Smooth muscle cell (in vitro differentiated cells): ENCODE measurements at regions not wholly inside any gene's neighbourhood (a gene's known extent, or its start where the extent isn't known, plus 50 kb on each side); places are given as distances from the start of the nearest gene placed in this dataset.
"Not testable (repeated sequence)": the region's sequence is repeated elsewhere in the genome, so short reads cannot be mapped to it uniquely, and the experiment has no call there.

Experiments
- DNase-seq: peaks from one replicate; lab custom pipeline; 2025; ENCODE audit not compliant: unreplicated experiment; lab: John Stamatoyannopoulos, UW
- H2AFZ ChIP-seq: fragments of 200-600 bp; sonication (generic); 2 replicates; pipeline ENCODE4 v1.6.0; 2016; ENCODE audit warnings: antibody characterized with exemption, low read depth, mild to moderate bottlenecking
- H3F3A ChIP-seq: fragments of 200-600 bp; sonication (generic); 2 replicates; pipeline ENCODE4 v1.6.0; 2017; ENCODE audit warnings: antibody characterized with exemption, low read depth
- H3K27ac ChIP-seq: fragments of 200-600 bp; sonication (generic); 2 replicates; pipeline ENCODE4 v1.5.1; 2016; ENCODE audit warnings: low read depth, mild to moderate bottlenecking
- H3K27me3 ChIP-seq: fragments of 200-600 bp; sonication (generic); 2 replicates; pipeline ENCODE4 v1.6.1; 2016; ENCODE audit warnings: low read depth, mild to moderate bottlenecking
- H3K36me3 ChIP-seq: fragments of 200-600 bp; sonication (generic); 2 replicates; pipeline ENCODE4 v1.5.1; 2016; ENCODE audit warnings: low read depth
- H3K4me1 ChIP-seq: fragments of 200-600 bp; sonication (generic); 2 replicates; pipeline ENCODE4 v1.5.1; 2016; ENCODE audit warnings: low read depth
- H3K4me2 ChIP-seq: fragments of 200-600 bp; sonication (generic); 2 replicates; pipeline ENCODE4 v1.6.0; 2016; ENCODE audit warnings: mild to moderate bottlenecking
- H3K4me3 ChIP-seq: fragments of 200-600 bp; sonication (generic); 2 replicates; pipeline ENCODE4 v1.5.1; 2016; ENCODE audit warnings: mild to moderate bottlenecking
- H3K79me2 ChIP-seq: fragments of 200-600 bp; sonication (generic); 2 replicates; pipeline ENCODE4 v1.6.0; 2016; ENCODE audit warnings: low read depth, mild to moderate bottlenecking
- H3K9ac ChIP-seq: fragments of 200-600 bp; sonication (generic); 2 replicates; pipeline ENCODE4 v1.6.0; 2016; ENCODE audit warnings: low read depth
- H3K9me3 ChIP-seq: fragments of 200-600 bp; sonication (generic); replicated peaks from 2 replicates; pipeline ENCODE4 v1.5.1; 2016; ENCODE audit warnings: low read depth
- H4K20me1 ChIP-seq: fragments of 200-600 bp; sonication (generic); 2 replicates; pipeline ENCODE4 v1.6.0; 2016; ENCODE audit warnings: low read depth
- CTCF ChIP-seq: fragments of 200-600 bp; sonication (generic); IDR thresholded peaks from 2 replicates; pipeline ENCODE4 v1.5.1; 2017; ENCODE audit warnings: borderline replicate concordance, mild to moderate bottlenecking, antibody characterized with exemption; ENCODE audit not compliant: insufficient read depth, poor library complexity, severe bottlenecking
- WGBS: methylation state at CpG from one replicate; pipeline ENCODE4 v1.1.7; 2016; ENCODE audit warnings: low lambda C conversion rate; 5-methylcytosine and 5-hydroxymethylcytosine counted together

GRCh38 chr2:31644551-31644950 lies 63.8 kb upstream of the SRD5A2 start:
- WGBS = 75% methylated on average over 5 of the region's 5 CpGs
- Histone ChIP-seq H3K4me2 (no peak overlapping the region), H3K4me1 (no peaks in the 10 kb centered on the region), H3F3A (no peaks in the 10 kb centered on the region), H3K4me3 (no peak overlapping the region), H3K9me3 (peaks cover 1% of the 10 kb centered on the region), H2AFZ (no peak overlapping the region), H3K79me2 (no peaks in the 10 kb centered on the region), H4K20me1 (no peaks in the 10 kb centered on the region), H3K27me3 (peaks cover 9% of the 10 kb centered on the region), H3K36me3 (no peaks in the 10 kb centered on the region), H3K27ac (no peak overlapping the region), H3K9ac (no peak overlapping the region)
- no peak for TF ChIP-seq CTCF
- no peak for DNase-seq

- Histone ChIP-seq H3K4me2 (no peak overlapping the region), H3K79me2 (no peaks in the 10 kb centered on the region), H4K20me1 (no peaks in the 10 kb centered on the region), H3K27me3 (peaks cover 9% of the 10 kb centered on the region), H3K9ac (no peak overlapping the region), H2AFZ (no peak overlapping the region), H3K36me3 (no peaks in the 10 kb centered on the region), H3K9me3 (peaks cover 4% of the 10 kb centered on the region), H3K27ac (no peak overlapping the region), H3K4me1 (no peaks in the 10 kb centered on the region), H3F3A (no peaks in the 10 kb centered on the region), H3K4me3 (no peak overlapping the region)
- TF ChIP-seq CTCF = no peak
- 88% methylated on average over 1 of the region's 1 CpG for WGBS
- no peak for DNase-seq
Observed at GRCh38 chr2:31642707-31643106, 62.0 kb upstream of the SRD5A2 start.

- H3K4me2 ChIP-seq, H3K79me2 ChIP-seq, H2AFZ ChIP-seq, H3K9me3 ChIP-seq, H4K20me1 ChIP-seq, H3K4me1 ChIP-seq, H3F3A ChIP-seq, H3K27me3 ChIP-seq, H3K4me3 ChIP-seq, H3K36me3 ChIP-seq, H3K9ac ChIP-seq, DNase-seq, H3K27ac ChIP-seq: not testable (repeated sequence)
- WGBS = 73% methylated on average over 5 of the region's 5 CpGs
Observed at GRCh38 chr2:31632201-31632600, 51.5 kb upstream of the SRD5A2 start.
